ENCODE measurements at regions not wholly inside any gene's neighbourhood (a gene's known extent, or its start where the extent isn't known, plus 50 kb on each side); places are given as distances from the start of the nearest gene placed in this dataset.
"Not testable (repeated sequence)": the region's sequence is repeated elsewhere in the genome, so short reads cannot be mapped to it uniquely, and the experiment has no call there.

DNA sequence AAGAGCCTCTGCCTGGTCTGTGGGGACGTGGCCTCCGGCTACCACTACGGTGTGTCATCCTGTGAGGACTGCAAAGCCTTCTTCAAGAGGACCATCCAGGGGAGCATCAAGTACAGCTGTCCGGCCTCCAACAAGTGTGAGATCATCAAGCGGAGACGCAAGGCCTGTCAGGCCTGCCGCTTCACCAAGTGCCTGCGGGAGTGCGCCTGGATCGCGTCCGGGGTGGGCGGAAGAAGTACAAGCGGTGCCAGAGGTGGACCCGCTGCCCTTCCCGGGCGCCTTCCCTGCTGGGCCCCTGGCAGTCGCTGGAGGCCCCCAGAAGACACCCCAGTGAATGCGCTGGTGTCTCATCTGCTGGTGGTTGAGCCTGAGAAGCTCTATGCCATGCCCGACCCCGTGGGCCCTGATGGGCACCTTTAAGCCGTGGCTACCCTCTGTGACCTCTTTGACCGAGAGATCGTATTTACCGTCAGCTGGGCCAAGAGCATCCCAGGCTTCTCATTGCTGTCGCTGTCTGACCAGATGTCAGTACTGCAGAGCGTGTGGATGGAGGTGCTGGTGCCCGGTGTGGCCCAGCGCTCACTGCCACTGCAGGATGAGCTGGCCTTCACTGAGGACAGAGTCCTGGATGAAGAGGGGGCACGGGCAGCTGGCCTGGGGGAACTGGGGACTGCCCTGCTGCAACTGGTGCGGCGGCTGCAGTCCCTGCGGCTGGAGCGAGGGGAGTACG, 84.3 kb downstream of the MRPL57 start:
- TF ChIP-seq ZFP30 (CRISPR knock-in tag; IDR thresholded peaks at IDR 0.05); SNAI2 (CRISPR knock-in tag; IDR thresholded peaks at IDR 0.05); ZNF8 (CRISPR knock-in tag; IDR thresholded peaks at IDR 0.05); OSR1 (CRISPR knock-in tag; IDR thresholded peaks at IDR 0.05); ESRRG (CRISPR knock-in tag; IDR thresholded peaks at IDR 0.05); RARB (CRISPR knock-in tag; IDR thresholded peaks at IDR 0.05); GLIS3 (CRISPR knock-in tag; IDR thresholded peaks at IDR 0.05); TOX (CRISPR knock-in tag; IDR thresholded peaks at IDR 0.05; ENCODE audit: borderline replicate concordance); ZFP3 (CRISPR knock-in tag; IDR thresholded peaks at IDR 0.05); ZNF70 (CRISPR knock-in tag; IDR thresholded peaks at IDR 0.05): not testable (repeated sequence)
- TF ChIP-seq, protein P1, sequence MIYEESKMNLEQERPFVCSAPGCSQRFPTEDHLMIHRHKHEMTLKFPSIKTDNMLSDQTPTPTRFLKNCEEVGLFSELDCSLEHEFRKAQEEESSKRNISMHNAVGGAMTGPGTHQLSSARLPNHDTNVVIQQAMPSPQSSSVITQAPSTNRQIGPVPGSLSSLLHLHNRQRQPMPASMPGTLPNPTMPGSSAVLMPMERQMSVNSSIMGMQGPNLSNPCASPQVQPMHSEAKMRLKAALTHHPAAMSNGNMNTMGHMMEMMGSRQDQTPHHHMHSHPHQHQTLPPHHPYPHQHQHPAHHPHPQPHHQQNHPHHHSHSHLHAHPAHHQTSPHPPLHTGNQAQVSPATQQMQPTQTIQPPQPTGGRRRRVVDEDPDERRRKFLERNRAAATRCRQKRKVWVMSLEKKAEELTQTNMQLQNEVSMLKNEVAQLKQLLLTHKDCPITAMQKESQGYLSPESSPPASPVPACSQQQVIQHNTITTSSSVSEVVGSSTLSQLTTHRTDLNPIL (CRISPR knock-in tag; IDR thresholded peaks at IDR 0.05; ENCODE audit: low read depth), result not testable (repeated sequence)
- TF ChIP-seq, protein P2, sequence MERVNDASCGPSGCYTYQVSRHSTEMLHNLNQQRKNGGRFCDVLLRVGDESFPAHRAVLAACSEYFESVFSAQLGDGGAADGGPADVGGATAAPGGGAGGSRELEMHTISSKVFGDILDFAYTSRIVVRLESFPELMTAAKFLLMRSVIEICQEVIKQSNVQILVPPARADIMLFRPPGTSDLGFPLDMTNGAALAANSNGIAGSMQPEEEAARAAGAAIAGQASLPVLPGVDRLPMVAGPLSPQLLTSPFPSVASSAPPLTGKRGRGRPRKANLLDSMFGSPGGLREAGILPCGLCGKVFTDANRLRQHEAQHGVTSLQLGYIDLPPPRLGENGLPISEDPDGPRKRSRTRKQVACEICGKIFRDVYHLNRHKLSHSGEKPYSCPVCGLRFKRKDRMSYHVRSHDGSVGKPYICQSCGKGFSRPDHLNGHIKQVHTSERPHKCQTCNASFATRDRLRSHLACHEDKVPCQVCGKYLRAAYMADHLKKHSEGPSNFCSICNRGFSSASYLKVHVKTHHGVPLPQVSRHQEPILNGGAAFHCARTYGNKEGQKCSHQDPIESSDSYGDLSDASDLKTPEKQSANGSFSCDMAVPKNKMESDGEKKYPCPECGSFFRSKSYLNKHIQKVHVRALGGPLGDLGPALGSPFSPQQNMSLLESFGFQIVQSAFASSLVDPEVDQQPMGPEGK (CRISPR knock-in tag; IDR thresholded peaks at IDR 0.05; ENCODE audit: borderline replicate concordance), result not testable (repeated sequence)
